SK-MEL-5 (cell line): ENCODE measurements at regions not wholly inside any gene's neighbourhood (a gene's known extent, or its start where the extent isn't known, plus 50 kb on each side); places are given as distances from the start of the nearest gene placed in this dataset.

Experiments
- DNase-seq: peaks from one replicate; pipeline ENCODE4 v3.0.0-alpha.2; 2016; ENCODE audit warnings: low read depth, low spot score
- in situ Hi-C: cut with HindIII; loops from 2 replicates; pipeline ENCODE4 v1.10.0; 2016; ENCODE audit warnings: low sequenced_read_pairs, high pct_unique_total_duplicates, low pct_unique_long_range_greater_than_20kb

GRCh38 chr2:120422465-120423160, 76.7 kb downstream of the INHBB start:
- in situ Hi-C loops = no loop called here

GRCh38 chr2:120423167-120423943, 77.4 kb downstream of the INHBB start:
- in situ Hi-C loops = no loop called here
- no peak for DNase-seq

More at GRCh38 chr2:120422465-120423160, 76.7 kb downstream of the INHBB start:
- no peak for DNase-seq

- no peak for DNase-seq
- in situ Hi-C loops = no loop called here
Measured at GRCh38 chr2:120424274-120424796, 78.4 kb downstream of the INHBB start.

- no peak for DNase-seq
- in situ Hi-C loops = no loop called here
Measured at GRCh38 chr2:120425014-120425413, 79.1 kb downstream of the INHBB start.

GRCh38 chr2:120428748-120429147, 82.8 kb downstream of the INHBB start:
- in situ Hi-C loops = no loop called here
- DNase-seq = no peak

- DNase-seq = no peak
- in situ Hi-C loops = no loop called here
Measured at GRCh38 chr2:120429586-120430500, 83.9 kb downstream of the INHBB start.

GRCh38 chr2:120430501-120430830, 84.5 kb downstream of the INHBB start:
- DNase-seq = no peak
- in situ Hi-C loops = no loop called here

GRCh38 chr2:120430957-120431356, 85.0 kb downstream of the INHBB start:
- DNase-seq = no peak
- in situ Hi-C loops = no loop called here

- DNase-seq = no peak
- in situ Hi-C loops = no loop called here
Measured at GRCh38 chr2:120431386-120432292, 85.7 kb downstream of the INHBB start.

GRCh38 chr2:120432293-120432975, 86.5 kb downstream of the INHBB start:
- in situ Hi-C loops = no loop called here
- DNase-seq = no peak

- DNase-seq = no peak
- in situ Hi-C loops = no loop called here
Measured at GRCh38 chr2:120432976-120433815, 87.3 kb downstream of the INHBB start.

GRCh38 chr2:120433816-120434290, 87.9 kb downstream of the INHBB start:
- in situ Hi-C loops = no loop called here

GRCh38 chr2:120434492-120435308, 88.8 kb downstream of the INHBB start:
- in situ Hi-C loops = no loop called here
- DNase-seq = no peak

More at GRCh38 chr2:120433816-120434290, 87.9 kb downstream of the INHBB start:
- no peak for DNase-seq

- in situ Hi-C loops = no loop called here
- no peak for DNase-seq
Measured at GRCh38 chr2:120435671-120436459, 89.9 kb downstream of the INHBB start.
